ENCODE measurements at regions not wholly inside any gene's neighbourhood (a gene's known extent, or its start where the extent isn't known, plus 50 kb on each side); places are given as distances from the start of the nearest gene placed in this dataset.

DNA sequence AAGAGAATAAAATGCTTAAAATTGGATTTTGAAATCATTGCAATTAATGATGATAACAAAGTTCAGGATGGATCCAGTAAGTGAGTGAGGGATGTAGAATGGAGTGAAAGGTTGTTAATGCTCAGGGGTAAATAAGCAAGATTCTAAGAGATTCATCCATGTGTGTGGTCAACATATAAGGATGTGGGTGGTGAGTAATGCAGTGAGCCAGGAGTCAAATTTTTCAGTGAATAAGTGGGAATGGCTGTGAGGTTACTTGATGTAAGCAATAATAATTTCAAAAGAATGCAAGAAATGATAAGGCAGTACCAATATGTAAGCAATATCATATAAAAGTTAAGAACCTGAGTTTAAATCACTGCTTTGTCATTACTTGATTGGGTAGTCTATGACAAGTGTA is 207.5 kb upstream of the ADGRB3 start:
- ATAC-seq (no peak), DNase-seq (ENCODE audit: missing footprints) (no peak)
- intact Hi-C loops (cut with DNase I) = no loop called here

GRCh38 chr6:68410021-68410420 is 225.1 kb upstream of the ADGRB3 start:
- ATAC-seq = no peak
- intact Hi-C loops (cut with DNase I) = no loop called here
- DNase-seq (ENCODE audit: missing footprints) = no peak

DNA sequence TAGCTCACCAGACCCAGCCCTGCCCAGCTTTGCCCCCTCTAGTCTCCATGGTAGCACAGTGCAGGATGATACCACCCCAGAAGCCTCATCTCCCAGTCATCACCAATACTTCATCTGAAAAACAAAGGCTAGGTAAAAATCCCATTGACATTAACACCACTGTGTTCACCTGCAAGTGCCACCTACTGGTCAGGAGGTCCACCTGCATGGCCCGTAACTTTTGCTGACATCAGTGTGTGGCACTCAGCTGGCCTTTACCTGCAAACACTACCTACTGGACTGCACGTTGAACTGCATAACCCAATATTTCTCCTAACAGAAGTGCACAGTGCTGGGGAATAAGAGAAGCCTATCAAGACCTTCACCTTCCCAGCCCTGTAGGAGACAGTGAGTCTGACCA is 234.7 kb upstream of the ADGRB3 start:
- DNase-seq (ENCODE audit: missing footprints) (no peak), ATAC-seq (no peak)
- intact Hi-C loops (cut with DNase I) = no loop called here

DNA sequence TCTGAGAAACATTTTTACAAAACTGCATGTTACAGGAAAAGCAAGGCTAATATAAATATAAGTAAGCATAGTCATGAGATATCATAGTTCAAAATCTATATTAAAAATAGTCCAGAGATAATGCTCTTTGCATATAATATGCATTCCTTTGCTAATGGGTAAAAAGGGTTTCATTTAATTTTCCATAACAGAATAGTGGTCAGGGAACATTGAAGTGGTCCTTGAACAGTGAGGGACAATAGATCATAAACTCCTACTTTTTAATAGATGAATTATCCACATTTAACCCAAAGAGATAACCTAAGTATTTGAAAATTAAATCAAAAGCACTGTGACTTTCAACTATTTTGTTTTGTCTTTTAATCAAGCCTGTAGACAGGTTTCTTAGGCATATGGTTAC is 243.1 kb upstream of the ADGRB3 start:
- ATAC-seq (no peak), DNase-seq (ENCODE audit: missing footprints) (no peak)
- intact Hi-C loops (cut with DNase I) = no loop called here

DNA sequence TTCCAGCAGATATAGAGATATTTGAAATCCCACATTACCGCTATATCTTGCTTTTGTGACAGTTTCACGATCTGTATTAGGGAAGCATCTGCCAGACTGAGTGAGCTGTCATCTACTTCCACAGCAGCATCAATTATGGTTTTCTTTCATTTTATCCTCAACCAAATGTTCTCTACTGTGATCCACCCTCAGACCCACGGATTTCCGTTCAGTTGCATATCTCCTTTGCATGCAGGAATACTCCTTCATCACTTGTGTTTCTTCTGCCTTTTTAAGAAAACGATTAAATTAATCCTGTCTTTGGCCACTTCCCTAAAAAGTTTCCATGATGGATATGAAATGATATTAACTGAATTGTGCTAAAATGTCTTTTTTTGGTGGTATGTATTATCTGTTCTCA is 262.1 kb upstream of the ADGRB3 start:
- ATAC-seq = no peak
- intact Hi-C loops (cut with DNase I) = no loop called here
- no peak for DNase-seq (ENCODE audit: missing footprints)

DNA sequence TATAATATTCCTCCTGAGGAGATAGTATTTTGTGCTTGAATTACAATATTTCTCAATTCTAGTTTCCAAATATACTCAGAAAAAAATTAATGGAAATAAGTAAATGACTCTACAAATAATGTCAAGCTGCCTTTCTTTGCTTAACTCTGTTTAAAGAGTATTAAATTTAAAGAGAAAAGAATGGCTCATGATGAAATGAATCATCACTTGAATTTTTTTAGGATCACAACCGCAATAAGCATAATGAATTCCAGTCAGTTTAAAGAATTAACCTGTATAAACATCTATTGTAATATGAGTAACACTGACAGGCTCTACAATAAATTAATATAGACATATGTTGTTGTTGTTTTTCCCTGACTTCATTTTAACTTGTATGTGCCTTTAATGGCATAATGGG is 266.2 kb upstream of the ADGRB3 start:
- DNase-seq (ENCODE audit: missing footprints) = no peak
- intact Hi-C loops (cut with DNase I) = no loop called here
- ATAC-seq = no peak

- DNase-seq (ENCODE audit: missing footprints) (no peak), ATAC-seq (no peak)
- intact Hi-C loops (cut with DNase I) = no loop called here
These were observed 270.7 kb upstream of the ADGRB3 start for GRCh38 chr6:68364271-68364805.

GRCh38 chr6:68343901-68344300 is 291.2 kb upstream of the ADGRB3 start:
- no peak for DNase-seq (ENCODE audit: missing footprints)
- ATAC-seq = no peak
- intact Hi-C loops (cut with DNase I) = no loop called here

DNA sequence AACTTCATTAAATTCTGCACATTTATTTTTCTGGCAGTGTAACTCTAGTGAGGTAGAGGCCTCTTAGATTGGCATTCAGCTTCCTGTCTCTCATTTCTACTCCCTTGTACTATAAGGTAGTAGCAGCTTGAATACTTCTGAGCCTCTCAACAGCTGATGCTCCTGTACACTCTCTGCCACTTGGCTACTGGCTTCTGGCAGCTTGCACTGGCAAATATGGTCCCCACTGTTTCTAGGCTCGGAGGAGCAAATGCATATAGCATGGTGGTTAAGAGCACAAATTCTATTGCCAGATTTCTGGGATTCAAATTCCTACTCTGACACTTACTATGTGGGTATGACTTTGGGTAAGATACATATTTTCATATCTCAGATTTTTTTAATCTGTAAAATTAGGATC is 292.8 kb upstream of the ADGRB3 start:
- ATAC-seq (no peak), DNase-seq (ENCODE audit: missing footprints) (no peak)
- intact Hi-C loops (cut with DNase I) = no loop called here

DNA sequence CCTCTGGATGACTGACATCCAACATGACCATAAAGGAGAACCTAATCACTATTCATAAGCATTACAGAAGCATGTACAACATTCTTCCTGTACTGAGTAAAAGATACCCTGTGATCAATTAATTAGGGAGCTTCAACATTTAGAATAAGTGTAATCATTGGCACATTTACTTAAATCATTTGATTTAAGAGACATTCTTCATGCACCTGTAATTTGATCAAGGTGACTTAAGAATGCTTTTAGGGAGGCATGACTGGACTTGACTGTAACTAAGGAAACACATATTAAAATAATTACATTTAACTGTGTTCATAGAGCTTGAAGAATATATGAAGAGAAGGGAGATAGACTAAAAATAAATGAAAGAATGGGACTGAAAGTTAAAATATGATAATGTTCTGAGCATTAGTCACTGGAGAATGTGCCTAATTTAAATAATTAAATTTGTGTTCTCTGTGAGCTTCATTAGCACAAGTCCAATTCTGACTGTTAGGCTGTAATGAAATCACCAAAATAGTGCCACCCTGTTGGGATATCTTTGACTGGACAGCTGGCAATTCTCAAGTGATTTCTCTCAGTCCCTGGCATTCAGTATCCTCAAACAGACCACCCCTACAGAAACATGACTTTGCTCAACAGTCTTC is 295.5 kb upstream of the ADGRB3 start:
- intact Hi-C loops (cut with DNase I) = no loop called here
- ATAC-seq (no peak), DNase-seq (ENCODE audit: missing footprints) (no peak)

DNA sequence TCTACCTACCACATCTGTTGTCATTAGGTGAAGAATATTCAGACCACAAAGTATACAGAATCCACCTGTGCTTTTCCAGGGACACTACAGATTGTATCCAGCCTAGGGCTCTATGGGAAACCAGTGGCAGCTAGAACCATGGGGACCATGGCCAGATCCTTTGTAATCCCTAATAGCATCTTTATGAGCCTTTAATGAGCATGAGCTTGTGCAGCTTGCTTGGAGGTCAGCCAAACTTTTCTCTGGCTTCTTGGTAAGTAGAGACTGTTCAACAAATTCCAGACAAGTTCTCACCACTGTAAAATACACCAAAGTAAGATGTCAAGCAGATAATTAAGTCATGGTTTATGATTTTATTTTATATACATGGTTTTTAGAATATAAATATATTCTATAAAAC is 301.6 kb upstream of the ADGRB3 start:
- intact Hi-C loops (cut with DNase I) = no loop called here
- DNase-seq (ENCODE audit: missing footprints) (no peak), ATAC-seq (no peak)

DNA sequence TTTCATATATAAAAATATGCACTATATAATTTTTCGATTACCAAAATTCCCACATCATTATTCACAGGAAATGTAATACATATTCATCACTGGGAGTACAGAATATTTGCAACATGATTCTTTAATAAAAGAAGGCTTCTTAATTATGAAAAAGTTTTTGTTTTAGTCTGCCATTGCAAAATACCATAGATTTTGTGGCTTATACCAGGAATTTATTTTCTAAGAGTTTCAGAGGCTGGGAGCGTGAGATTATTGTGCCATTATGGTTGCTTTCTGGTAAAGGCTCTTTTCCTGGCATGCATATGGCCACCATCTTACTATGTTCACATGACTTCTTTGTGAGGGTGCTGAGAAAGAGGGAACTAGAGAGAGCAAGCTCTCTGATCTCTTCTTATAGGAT is 306.9 kb upstream of the ADGRB3 start:
- DNase-seq (ENCODE audit: missing footprints) (no peak), ATAC-seq (no peak)
- intact Hi-C loops (cut with DNase I) = no loop called here

GRCh38 chr6:68326762-68327161 is 308.3 kb upstream of the ADGRB3 start:
- ATAC-seq (no peak), DNase-seq (ENCODE audit: missing footprints) (no peak)
- intact Hi-C loops (cut with DNase I) = no loop called here

DNA sequence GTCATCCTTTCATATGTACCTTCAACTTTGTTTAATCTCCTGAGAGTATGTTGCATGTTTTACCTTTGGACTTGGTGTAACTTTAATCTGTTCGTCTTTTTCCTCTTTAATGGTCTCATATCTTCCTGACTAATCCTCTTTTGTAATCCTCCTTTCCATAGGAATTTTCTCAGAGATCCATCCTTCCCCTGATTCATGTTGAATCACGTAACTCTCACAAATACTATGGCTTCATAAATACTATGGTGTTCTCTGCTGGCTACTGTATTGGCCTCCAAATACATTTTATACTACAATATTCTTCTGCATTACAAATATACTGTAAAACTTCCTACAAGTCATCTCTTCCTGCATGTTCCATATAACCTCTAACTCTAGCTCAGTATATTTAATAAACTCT is 317.7 kb upstream of the ADGRB3 start:
- ATAC-seq = no peak
- intact Hi-C loops (cut with DNase I) = no loop called here
- DNase-seq (ENCODE audit: missing footprints) = no peak

DNA sequence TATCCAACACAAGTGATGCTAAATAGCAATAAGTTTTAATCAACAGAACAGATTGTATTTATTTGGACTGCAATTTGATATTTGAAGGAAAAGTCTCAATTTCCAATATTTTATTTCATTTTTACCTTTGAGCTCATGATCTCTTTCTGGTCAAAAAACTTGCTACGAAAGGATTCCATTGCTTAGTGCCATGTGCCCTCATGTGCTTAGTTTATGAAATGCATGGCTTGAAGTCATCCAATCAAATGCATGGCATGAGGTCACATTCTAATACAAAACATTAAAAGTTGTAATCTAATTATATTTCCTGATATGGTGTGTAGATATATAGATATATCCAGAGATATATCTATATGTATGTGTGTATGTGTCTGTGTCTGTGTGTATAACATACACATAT is 321.2 kb upstream of the ADGRB3 start:
- no peak for ATAC-seq
- intact Hi-C loops (cut with DNase I) = no loop called here
- DNase-seq (ENCODE audit: missing footprints) = no peak

DNA sequence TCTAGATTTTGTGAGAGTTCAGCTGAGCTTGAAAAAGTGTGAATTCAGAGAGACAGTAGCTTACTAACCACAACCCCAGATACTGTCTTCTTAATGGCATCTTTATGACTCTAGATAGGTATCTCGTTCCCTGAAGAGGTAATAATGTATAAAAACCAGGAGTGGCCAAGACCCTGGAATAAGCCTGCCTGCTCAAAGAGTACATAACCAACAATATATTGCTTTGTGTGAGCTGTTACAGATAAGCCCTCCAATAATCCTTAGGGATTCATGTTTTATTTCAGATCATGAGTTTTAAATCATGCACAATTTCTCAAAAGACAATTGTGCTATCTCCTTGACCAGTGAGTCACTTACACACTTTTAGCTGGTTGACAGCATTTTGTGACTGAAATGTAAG is 327.8 kb upstream of the ADGRB3 start:
- intact Hi-C loops (cut with DNase I) = no loop called here
- no peak for DNase-seq (ENCODE audit: missing footprints)
- ATAC-seq = no peak

GRCh38 chr6:68296126-68296525 is 339.0 kb upstream of the ADGRB3 start:
- intact Hi-C loops (cut with DNase I) = no loop called here
- DNase-seq (ENCODE audit: missing footprints) (no peak), ATAC-seq (no peak)

DNA sequence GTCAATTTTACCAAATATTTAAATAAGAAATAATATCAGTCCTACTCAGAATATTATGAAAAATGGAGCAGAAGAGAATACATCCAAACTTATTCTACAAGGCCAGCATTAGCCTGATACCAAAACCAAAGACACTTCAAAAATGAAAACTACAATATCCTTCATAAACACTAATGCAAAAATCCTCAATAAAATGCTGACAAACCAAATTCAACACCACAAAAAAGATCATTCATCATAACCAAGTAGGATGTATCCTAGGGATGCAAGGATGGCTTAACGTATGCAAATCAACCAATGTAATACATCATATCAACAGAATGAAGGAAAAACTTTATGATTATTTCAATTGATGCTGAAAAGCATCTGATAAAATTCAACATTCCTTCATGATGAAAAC is 352.4 kb upstream of the ADGRB3 start:
- no peak for ATAC-seq
- intact Hi-C loops (cut with DNase I) = no loop called here

GRCh38 chr6:68279793-68280557 is 355.1 kb upstream of the ADGRB3 start:
- ATAC-seq (no peak), DNase-seq (ENCODE audit: missing footprints) (no peak)
- intact Hi-C loops (cut with DNase I) = no loop called here

More for the DNA sequence above, 352.4 kb upstream of the ADGRB3 start:
- no peak for DNase-seq (ENCODE audit: missing footprints)

DNA sequence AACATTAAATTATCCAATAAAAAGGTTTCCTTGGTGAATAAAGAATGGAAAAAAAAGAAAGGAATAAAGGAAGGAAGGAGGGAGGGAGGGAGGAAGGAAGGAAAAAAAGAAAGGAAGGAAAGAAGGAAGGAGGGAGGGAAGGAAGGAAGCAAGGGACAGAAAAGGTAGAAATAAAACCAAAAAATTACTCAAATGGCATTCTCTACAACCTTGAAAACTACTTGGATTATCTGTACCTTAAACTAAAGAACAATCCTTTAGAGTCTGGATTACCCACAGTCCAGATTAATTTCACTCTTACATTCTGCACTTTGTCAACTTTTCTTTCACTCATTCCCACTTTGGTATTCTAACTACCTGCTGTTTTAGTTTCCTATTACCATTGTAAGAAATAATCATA is 361.8 kb upstream of the ADGRB3 start:
- ATAC-seq (no peak), DNase-seq (ENCODE audit: missing footprints) (no peak)
- intact Hi-C loops (cut with DNase I) = no loop called here

GRCh38 chr6:68256391-68256790 is 378.7 kb upstream of the ADGRB3 start:
- no peak for ATAC-seq
- intact Hi-C loops (cut with DNase I) = no loop called here

More at GRCh38 chr6:68256391-68256790, 378.7 kb upstream of the ADGRB3 start:
- DNase-seq (ENCODE audit: missing footprints) = no peak

Data from Right ventricle myocardium inferior (tissue), 1 donor.